ENCODE measurements at regions not wholly inside any gene's neighbourhood (a gene's known extent, or its start where the extent isn't known, plus 50 kb on each side); places are given as distances from the start of the nearest gene placed in this dataset.

GRCh38 chr13:82661126-82661525 is 1221.1 kb downstream of the SLITRK1 start:
- Histone ChIP-seq H3K4me2 (replicated peaks; ENCODE audit: extremely low read depth, low read length, poor library complexity, severe bottlenecking) (no peak overlapping the region), H3K79me2 (ENCODE audit: insufficient read depth, low read length) (no peaks in the 10 kb centered on the region), H4K20me1 (ENCODE audit: insufficient read depth, low read length) (no peaks in the 10 kb centered on the region), H3K27me3 (ENCODE audit: control insufficient read depth in 2 of 2, insufficient read depth in 2 of 2, low read length in 2 of 2) (no peaks in the 10 kb centered on the region), H2AFZ (ENCODE audit: insufficient read depth, low read depth, low read length, poor library complexity, severe bottlenecking) (no peak overlapping the region), H3K4me3 (replicated peaks in 1 of 3; ENCODE audit: low read depth in 2 of 3, low read length in 3 of 3) (no peak overlapping the region), H3K36me3 (replicated peaks in 1 of 2; ENCODE audit: control insufficient read depth in 1 of 2, insufficient read depth in 2 of 2, low read length in 2 of 2) (no peaks in the 10 kb centered on the region), H3K9ac (ENCODE audit: insufficient read depth, low read length, poor library complexity, severe bottlenecking) (no peak overlapping the region), H3K4me1 (ENCODE audit: control insufficient read depth in 1 of 2, insufficient read depth in 2 of 2, low read length in 2 of 2) (no peaks in the 10 kb centered on the region), H3K9me3 (replicated peaks in 1 of 2; ENCODE audit: control insufficient read depth in 1 of 2, insufficient read depth in 1 of 2, low read length in 2 of 2) (peaks cover 0 to 13% of the 10 kb centered on the region in 2 donors), H3K27ac (ENCODE audit: low read depth in 1 of 2, low read length in 2 of 2) (no peak overlapping the region)
- no peak overlapping the region for H3K4me3 Mint-ChIP-seq
- H3K36me3 Mint-ChIP-seq = no peaks in the 10 kb centered on the region
- H3K27ac Mint-ChIP-seq = no peak overlapping the region
- intact Hi-C loops (cut with micrococcal nuclease) = no loop called here
- peaks cover 0 to 2% (median 0%) of the 10 kb centered on the region in 3 donors for H3K27me3 Mint-ChIP-seq (ENCODE audit: low read depth in 3 of 3)
- TF ChIP-seq CTCF (IDR thresholded peaks at IDR 0.05) = no peak
- H3K9me3 Mint-ChIP-seq = peaks cover 3 to 13% (median 5%) of the 10 kb centered on the region in 7 donors
- 96% methylated on average over 3 of the region's 4 CpGs for WGBS (ENCODE audit: insufficient coverage)
- no peak for DNase-seq
- no peaks in the 10 kb centered on the region for H3K4me1 Mint-ChIP-seq

GRCh38 chr13:82658811-82659210 is 1223.5 kb downstream of the SLITRK1 start:
- TF ChIP-seq CTCF (IDR thresholded peaks at IDR 0.05) = no peak
- peaks cover 8 to 17% (median 13%) of the 10 kb centered on the region in 7 donors for H3K9me3 Mint-ChIP-seq
- Histone ChIP-seq H3K36me3 (replicated peaks in 1 of 2; ENCODE audit: control insufficient read depth in 1 of 2, insufficient read depth in 2 of 2, low read length in 2 of 2) (no peaks in the 10 kb centered on the region), H3K27me3 (ENCODE audit: control insufficient read depth in 2 of 2, insufficient read depth in 2 of 2, low read length in 2 of 2) (no peaks in the 10 kb centered on the region), H3K27ac (ENCODE audit: low read depth in 1 of 2, low read length in 2 of 2) (no peak overlapping the region), H3K79me2 (ENCODE audit: insufficient read depth, low read length) (no peaks in the 10 kb centered on the region), H4K20me1 (ENCODE audit: insufficient read depth, low read length) (no peaks in the 10 kb centered on the region), H3K4me3 (replicated peaks in 1 of 3; ENCODE audit: low read depth in 2 of 3, low read length in 3 of 3) (no peak overlapping the region), H2AFZ (ENCODE audit: insufficient read depth, low read depth, low read length, poor library complexity, severe bottlenecking) (no peak overlapping the region), H3K4me2 (replicated peaks; ENCODE audit: extremely low read depth, low read length, poor library complexity, severe bottlenecking) (no peak overlapping the region), H3K4me1 (ENCODE audit: control insufficient read depth in 1 of 2, insufficient read depth in 2 of 2, low read length in 2 of 2) (no peaks in the 10 kb centered on the region), H3K9me3 (replicated peaks in 1 of 2; ENCODE audit: control insufficient read depth in 1 of 2, insufficient read depth in 1 of 2, low read length in 2 of 2) (peaks cover 10 to 20% of the 10 kb centered on the region in 2 donors), H3K9ac (ENCODE audit: insufficient read depth, low read length, poor library complexity, severe bottlenecking) (no peak overlapping the region)
- WGBS (ENCODE audit: insufficient coverage) = no CpG with 5 or more reads among the region's 1 CpG
- intact Hi-C loops (cut with micrococcal nuclease) = no loop called here
- H3K27me3 Mint-ChIP-seq (ENCODE audit: low read depth in 3 of 3) = peaks cover 0 to 2% (median 0%) of the 10 kb centered on the region in 3 donors
- no peaks in the 10 kb centered on the region for H3K36me3 Mint-ChIP-seq
- no peak for DNase-seq
- no peaks in the 10 kb centered on the region for H3K4me1 Mint-ChIP-seq
- no peak overlapping the region for H3K27ac Mint-ChIP-seq
- no peak overlapping the region for H3K4me3 Mint-ChIP-seq

All from CD14-positive monocyte (primary cell).